ENCODE measurements at regions not wholly inside any gene's neighbourhood (a gene's known extent, or its start where the extent isn't known, plus 50 kb on each side); places are given as distances from the start of the nearest gene placed in this dataset.

GRCh38 chr4:59855630-59856352, 1344.3 kb upstream of the ADGRL3 start:
- Mint-ChIP-seq H3K9me3 (peaks cover 3% of the 10 kb centered on the region), H3K27ac (no peak overlapping the region), H3K4me3 (no peak overlapping the region), H3K4me1 (no peaks in the 10 kb centered on the region), H3K27me3 (no peaks in the 10 kb centered on the region), H3K36me3 (ENCODE audit: low read depth) (no peaks in the 10 kb centered on the region)
- DNase-seq (no peak), ATAC-seq (no peak)

- ATAC-seq (no peak), DNase-seq (no peak)
- Mint-ChIP-seq H3K9me3 (peaks cover 10% of the 10 kb centered on the region), H3K4me3 (no peak overlapping the region), H3K36me3 (ENCODE audit: low read depth) (no peaks in the 10 kb centered on the region), H3K27me3 (no peaks in the 10 kb centered on the region), H3K4me1 (no peaks in the 10 kb centered on the region), H3K27ac (no peak overlapping the region)
Measured at GRCh38 chr4:59869056-59869455, 1331.1 kb upstream of the ADGRL3 start.

GRCh38 chr4:59869559-59869958, 1330.6 kb upstream of the ADGRL3 start:
- Mint-ChIP-seq H3K27ac (no peak overlapping the region), H3K27me3 (no peaks in the 10 kb centered on the region), H3K9me3 (peaks cover 10% of the 10 kb centered on the region), H3K4me3 (no peak overlapping the region), H3K4me1 (no peaks in the 10 kb centered on the region), H3K36me3 (ENCODE audit: low read depth) (no peaks in the 10 kb centered on the region)
- ATAC-seq, result no peak
- DNase-seq, result no peak

GRCh38 chr4:59881632-59882031, 1318.5 kb upstream of the ADGRL3 start:
- Mint-ChIP-seq H3K27me3 (no peaks in the 10 kb centered on the region), H3K4me3 (no peak overlapping the region), H3K36me3 (ENCODE audit: low read depth) (no peaks in the 10 kb centered on the region), H3K27ac (no peak overlapping the region), H3K9me3 (peaks cover 7% of the 10 kb centered on the region), H3K4me1 (no peaks in the 10 kb centered on the region)
- DNase-seq, result no peak
- no peak for ATAC-seq

GRCh38 chr4:59904331-59904730, 1295.8 kb upstream of the ADGRL3 start:
- H3K4me3 Mint-ChIP-seq, result no peak overlapping the region
- no peaks in the 10 kb centered on the region for H3K36me3 Mint-ChIP-seq (ENCODE audit: low read depth)
- H3K27me3 Mint-ChIP-seq, result no peaks in the 10 kb centered on the region
- peaks cover 12% of the 10 kb centered on the region for H3K9me3 Mint-ChIP-seq
- no peak for DNase-seq
- no peak overlapping the region for H3K27ac Mint-ChIP-seq
- H3K4me1 Mint-ChIP-seq, result no peaks in the 10 kb centered on the region
- ATAC-seq, result no peak

GRCh38 chr4:59920416-59920815, 1279.7 kb upstream of the ADGRL3 start:
- Mint-ChIP-seq H3K9me3 (peaks cover 4% of the 10 kb centered on the region), H3K27ac (no peak overlapping the region), H3K4me1 (no peaks in the 10 kb centered on the region), H3K4me3 (no peak overlapping the region), H3K36me3 (ENCODE audit: low read depth) (no peaks in the 10 kb centered on the region), H3K27me3 (no peaks in the 10 kb centered on the region)
- no peak for DNase-seq
- no peak for ATAC-seq

- Mint-ChIP-seq H3K4me3 (no peak overlapping the region), H3K9me3 (peaks cover 20% of the 10 kb centered on the region), H3K27ac (no peak overlapping the region), H3K27me3 (no peaks in the 10 kb centered on the region), H3K36me3 (ENCODE audit: low read depth) (no peaks in the 10 kb centered on the region), H3K4me1 (no peaks in the 10 kb centered on the region)
- ATAC-seq, result no peak
- DNase-seq, result no peak
Measured at GRCh38 chr4:59925290-59925689, 1274.8 kb upstream of the ADGRL3 start.

- peaks cover 6% of the 10 kb centered on the region for H3K9me3 Mint-ChIP-seq
- no peaks in the 10 kb centered on the region for H3K4me1 Mint-ChIP-seq
Measured at GRCh38 chr4:59936566-59936965, 1263.6 kb upstream of the ADGRL3 start.

GRCh38 chr4:59938166-59938565, 1262.0 kb upstream of the ADGRL3 start:
- no peak for ATAC-seq
- H3K4me3 Mint-ChIP-seq, result no peak overlapping the region
- H3K27ac Mint-ChIP-seq, result no peak overlapping the region
- H3K9me3 Mint-ChIP-seq, result peaks cover 4% of the 10 kb centered on the region
- H3K27me3 Mint-ChIP-seq, result no peaks in the 10 kb centered on the region
- no peak for DNase-seq
- no peaks in the 10 kb centered on the region for H3K4me1 Mint-ChIP-seq
- H3K36me3 Mint-ChIP-seq (ENCODE audit: low read depth), result no peaks in the 10 kb centered on the region

More at GRCh38 chr4:59936566-59936965, 1263.6 kb upstream of the ADGRL3 start:
- H3K36me3 Mint-ChIP-seq (ENCODE audit: low read depth), result no peaks in the 10 kb centered on the region
- no peaks in the 10 kb centered on the region for H3K27me3 Mint-ChIP-seq
- H3K27ac Mint-ChIP-seq, result no peak overlapping the region
- DNase-seq (no peak), ATAC-seq (no peak)
- H3K4me3 Mint-ChIP-seq, result no peak overlapping the region

- DNase-seq (no peak), ATAC-seq (no peak)
- no peak overlapping the region for H3K4me3 Mint-ChIP-seq
- H3K9me3 Mint-ChIP-seq, result peaks cover 5% of the 10 kb centered on the region
- no peaks in the 10 kb centered on the region for H3K36me3 Mint-ChIP-seq (ENCODE audit: low read depth)
- H3K4me1 Mint-ChIP-seq, result no peaks in the 10 kb centered on the region
- no peaks in the 10 kb centered on the region for H3K27me3 Mint-ChIP-seq
- H3K27ac Mint-ChIP-seq, result no peak overlapping the region
Measured at GRCh38 chr4:59945277-59945676, 1254.8 kb upstream of the ADGRL3 start.

GRCh38 chr4:59945716-59946115, 1254.4 kb upstream of the ADGRL3 start:
- no peak overlapping the region for H3K4me3 Mint-ChIP-seq
- H3K9me3 Mint-ChIP-seq, result peaks cover 9% of the 10 kb centered on the region
- DNase-seq, result no peak
- ATAC-seq, result no peak
- H3K4me1 Mint-ChIP-seq, result no peaks in the 10 kb centered on the region
- no peak overlapping the region for H3K27ac Mint-ChIP-seq
- no peaks in the 10 kb centered on the region for H3K36me3 Mint-ChIP-seq (ENCODE audit: low read depth)
- H3K27me3 Mint-ChIP-seq, result no peaks in the 10 kb centered on the region

GRCh38 chr4:59956366-59956765, 1243.8 kb upstream of the ADGRL3 start:
- DNase-seq (no peak), ATAC-seq (no peak)
- H3K4me3 Mint-ChIP-seq, result no peak overlapping the region
- no peak overlapping the region for H3K27ac Mint-ChIP-seq
- H3K36me3 Mint-ChIP-seq (ENCODE audit: low read depth), result no peaks in the 10 kb centered on the region
- H3K4me1 Mint-ChIP-seq, result no peaks in the 10 kb centered on the region
- H3K27me3 Mint-ChIP-seq, result no peaks in the 10 kb centered on the region
- H3K9me3 Mint-ChIP-seq, result peaks cover 17% of the 10 kb centered on the region

GRCh38 chr4:59960143-59960542, 1240.0 kb upstream of the ADGRL3 start:
- Mint-ChIP-seq H3K36me3 (ENCODE audit: low read depth) (no peaks in the 10 kb centered on the region), H3K27me3 (no peaks in the 10 kb centered on the region), H3K4me3 (no peak overlapping the region), H3K27ac (no peak overlapping the region), H3K4me1 (no peaks in the 10 kb centered on the region), H3K9me3 (peaks cover 18% of the 10 kb centered on the region)
- DNase-seq, result no peak
- ATAC-seq, result no peak

- Mint-ChIP-seq H3K4me1 (no peaks in the 10 kb centered on the region), H3K36me3 (ENCODE audit: low read depth) (no peaks in the 10 kb centered on the region), H3K27me3 (no peaks in the 10 kb centered on the region), H3K27ac (no peak overlapping the region), H3K9me3 (peaks cover under 1% of the 10 kb centered on the region), H3K4me3 (no peak overlapping the region)
- no peak for DNase-seq
- no peak for ATAC-seq
Measured at GRCh38 chr4:59966758-59967157, 1233.4 kb upstream of the ADGRL3 start.

- no peak overlapping the region for H3K27ac Mint-ChIP-seq
- no peaks in the 10 kb centered on the region for H3K9me3 Mint-ChIP-seq
- no peak for DNase-seq
- H3K27me3 Mint-ChIP-seq, result no peaks in the 10 kb centered on the region
- H3K36me3 Mint-ChIP-seq (ENCODE audit: low read depth), result no peaks in the 10 kb centered on the region
- ATAC-seq, result no peak
- no peaks in the 10 kb centered on the region for H3K4me1 Mint-ChIP-seq
- H3K4me3 Mint-ChIP-seq, result no peak overlapping the region
Measured at GRCh38 chr4:59968796-59969195, 1231.3 kb upstream of the ADGRL3 start.

GRCh38 chr4:59969909-59970308, 1230.2 kb upstream of the ADGRL3 start:
- no peak for ATAC-seq
- no peak overlapping the region for H3K4me3 Mint-ChIP-seq
- DNase-seq, result no peak
- no peaks in the 10 kb centered on the region for H3K36me3 Mint-ChIP-seq (ENCODE audit: low read depth)
- H3K27me3 Mint-ChIP-seq, result no peaks in the 10 kb centered on the region
- H3K9me3 Mint-ChIP-seq, result peaks cover 4% of the 10 kb centered on the region
- H3K4me1 Mint-ChIP-seq, result no peaks in the 10 kb centered on the region
- no peak overlapping the region for H3K27ac Mint-ChIP-seq
